Middle frontal gyrus (tissue), 1 donor: ENCODE measurements at regions not wholly inside any gene's neighbourhood (a gene's known extent, or its start where the extent isn't known, plus 50 kb on each side); places are given as distances from the start of the nearest gene placed in this dataset.

Experiments used
- DNase-seq: peaks from one replicate; pipeline ENCODE4 v3.0.0-alpha.2; 2015; ENCODE audit warnings: low spot score; ENCODE audit errors: extremely low spot score

GRCh38 chr7:88442413-88442812 is 135.7 kb upstream of the STEAP4 start:
- DNase-seq: no peak

DNA sequence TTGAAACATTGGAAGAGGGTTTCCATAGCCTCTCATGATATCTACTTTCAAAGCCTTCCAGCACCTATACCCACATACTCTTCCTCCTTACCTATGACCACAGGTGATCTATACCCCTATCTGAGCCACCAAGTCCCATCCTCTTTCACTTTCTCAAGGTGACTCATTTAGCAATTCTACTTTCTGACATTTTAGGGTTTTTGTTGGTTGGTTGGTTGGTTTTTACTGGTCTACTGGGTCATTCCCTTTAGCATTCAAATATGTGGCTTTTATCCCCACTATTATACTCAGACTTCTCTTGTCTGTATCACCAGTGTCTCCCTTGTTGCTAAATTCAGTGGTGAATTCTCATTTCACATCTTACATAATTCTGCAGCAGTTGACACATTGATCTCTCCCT is 130.4 kb upstream of the STEAP4 start:
- no peak for DNase-seq

DNA sequence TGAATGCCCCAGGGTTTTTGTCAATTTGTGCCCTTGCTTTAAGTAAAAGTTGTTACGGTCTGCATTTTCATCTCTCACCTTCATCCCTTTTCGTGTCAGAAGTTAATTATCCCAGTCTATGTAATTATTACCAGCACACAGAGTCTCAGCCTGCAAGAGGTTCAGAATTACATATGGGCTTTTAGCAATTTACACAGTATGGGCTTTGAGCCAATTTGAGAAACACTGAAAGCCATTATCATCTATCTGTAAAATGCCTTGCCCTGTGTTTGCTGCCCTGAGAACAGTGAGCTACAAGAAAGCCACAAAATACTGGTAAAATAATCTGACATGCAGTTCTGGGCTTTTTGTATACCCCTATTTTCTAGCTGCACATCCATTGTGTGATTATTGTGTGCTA is 125.6 kb upstream of the STEAP4 start:
- DNase-seq: no peak

DNA sequence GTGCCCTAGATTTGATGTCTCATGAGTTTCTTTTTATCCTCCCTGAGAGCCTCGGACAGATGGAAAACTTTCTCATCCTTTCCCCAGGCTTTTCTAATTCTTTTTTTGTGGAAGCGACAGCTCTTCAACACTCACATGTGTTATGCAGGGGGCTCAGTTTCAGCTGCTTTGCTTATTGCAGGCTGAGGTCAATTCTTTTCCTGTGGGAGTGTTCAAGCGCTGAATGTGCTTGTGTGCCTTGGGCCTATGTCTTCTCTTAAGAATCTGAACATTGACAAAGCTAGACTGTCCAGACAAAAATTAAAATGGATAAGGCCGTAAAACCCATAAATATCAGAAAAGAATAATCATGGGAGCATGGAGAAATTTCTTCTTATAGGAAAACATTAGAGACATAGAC is 125.2 kb upstream of the STEAP4 start:
- DNase-seq: no peak

DNA sequence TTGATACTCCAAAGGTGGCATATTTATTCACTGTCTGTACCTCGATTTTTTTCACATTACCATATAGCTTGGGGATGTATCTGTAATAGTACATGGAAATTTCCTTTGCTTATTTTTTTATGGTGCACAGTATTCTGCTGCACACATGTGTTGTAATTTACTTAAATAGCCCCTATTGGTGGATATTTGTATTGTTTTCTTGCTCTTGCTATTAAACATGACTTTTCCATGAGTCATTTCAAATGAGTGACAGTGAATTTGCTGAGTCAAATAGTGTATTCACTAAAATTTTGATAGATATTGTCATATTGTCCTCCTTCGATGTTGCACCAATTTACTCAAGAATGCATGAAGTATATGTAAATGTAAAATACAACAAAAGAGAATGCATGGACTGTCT is 122.7 kb upstream of the STEAP4 start:
- DNase-seq: no peak

- DNase-seq: no peak
These were observed 95.8 kb upstream of the STEAP4 start for GRCh38 chr7:88402529-88402928.

DNA sequence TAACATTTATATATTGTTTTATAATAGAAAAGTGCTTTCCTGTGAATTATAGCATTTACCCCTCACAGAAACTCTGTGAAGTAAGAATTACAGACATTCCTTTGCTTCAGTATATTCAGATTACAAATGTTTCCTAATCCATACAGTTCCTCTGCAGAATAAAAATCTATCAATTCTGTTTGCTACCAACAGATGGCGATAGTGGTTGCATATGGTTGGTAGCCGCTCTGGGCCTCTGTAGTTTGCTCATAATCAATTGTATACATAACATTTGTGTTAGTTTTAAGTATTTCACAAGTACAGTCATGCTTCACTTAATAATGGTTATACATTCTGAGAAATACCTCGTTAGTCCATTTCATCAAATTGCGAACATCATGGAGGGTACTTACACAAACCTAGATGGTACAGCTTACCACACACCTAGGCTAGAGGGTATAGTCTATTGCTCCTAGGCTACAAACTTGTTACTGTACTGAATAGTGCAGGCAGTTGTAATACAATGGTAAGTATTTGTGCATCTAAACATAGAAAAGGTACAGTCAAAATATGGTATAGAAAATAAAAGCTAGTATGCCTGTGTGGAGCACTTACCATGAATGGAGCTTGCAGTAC is 94.4 kb upstream of the STEAP4 start:
- DNase-seq: no peak

GRCh38 chr7:88399696-88400240 is 93.1 kb upstream of the STEAP4 start:
- DNase-seq: no peak

DNA sequence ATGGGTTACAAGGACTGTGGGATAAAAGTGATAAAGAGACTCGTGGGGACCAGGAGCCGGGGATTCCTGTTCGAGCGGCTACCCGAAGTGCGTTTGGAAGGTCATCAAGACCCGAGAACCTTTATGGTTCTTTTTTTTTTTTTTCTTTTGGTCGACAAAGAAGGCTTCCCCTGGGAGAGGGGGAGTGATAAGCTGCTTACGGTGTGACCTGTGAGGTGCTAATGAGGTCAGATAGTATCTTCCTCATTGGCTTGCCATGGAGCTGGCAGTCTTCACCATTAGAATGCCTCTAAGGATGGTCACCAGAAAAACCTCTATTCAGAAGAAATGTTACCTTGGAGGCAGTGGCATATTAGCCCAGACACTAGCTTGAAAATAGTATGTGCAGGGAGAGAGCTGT is 92.3 kb upstream of the STEAP4 start:
- DNase-seq: no peak

- DNase-seq: no peak
These were observed 91.8 kb upstream of the STEAP4 start for GRCh38 chr7:88398459-88398858.

DNA sequence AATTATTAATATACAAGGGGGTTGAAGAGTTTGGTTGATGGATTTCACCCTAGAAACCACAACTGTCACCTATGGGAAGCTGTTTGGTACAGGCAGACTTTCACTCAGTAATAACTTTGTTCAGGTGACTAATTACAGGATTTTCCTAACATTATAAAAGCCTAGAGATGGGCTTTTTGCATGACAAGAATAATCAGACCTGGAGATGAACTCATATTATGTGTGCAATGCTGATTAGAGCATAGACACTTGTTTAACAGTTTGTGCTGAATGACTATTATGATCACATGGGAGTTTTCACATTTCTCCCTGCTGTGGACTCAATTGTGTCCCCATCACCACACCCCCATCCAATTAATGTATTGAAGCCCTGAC is 90.2 kb upstream of the STEAP4 start:
- no peak for DNase-seq

DNA sequence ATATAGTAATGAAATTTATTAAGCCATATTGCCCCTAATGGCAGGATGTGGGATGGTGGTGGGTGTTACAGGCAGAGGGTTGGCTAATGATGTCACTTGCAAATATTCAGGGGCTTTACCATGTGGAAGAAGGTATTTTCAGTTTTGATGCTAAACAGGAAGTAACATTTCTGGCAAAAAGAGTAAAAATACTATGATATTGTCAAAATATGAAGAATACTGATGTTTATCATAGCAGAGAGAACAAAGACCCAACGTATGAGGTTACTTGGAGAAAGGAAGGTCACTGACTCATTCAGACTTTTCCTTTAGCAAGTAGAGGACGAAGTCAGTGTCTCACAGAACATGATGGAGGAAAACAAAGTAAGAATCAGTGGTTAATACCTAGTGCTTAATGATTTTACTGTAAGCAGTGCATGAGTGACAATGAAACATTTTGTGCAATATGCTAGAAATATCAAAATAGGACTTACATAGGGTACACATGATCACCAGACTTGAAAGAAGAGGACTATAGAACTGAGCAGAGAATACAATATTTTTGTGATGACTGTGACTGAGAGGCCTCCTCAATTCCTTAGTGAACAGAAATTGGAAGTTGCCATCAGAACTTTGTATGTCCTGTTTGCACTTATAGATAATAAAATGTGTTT is 89.7 kb upstream of the STEAP4 start:
- DNase-seq: no peak

DNA sequence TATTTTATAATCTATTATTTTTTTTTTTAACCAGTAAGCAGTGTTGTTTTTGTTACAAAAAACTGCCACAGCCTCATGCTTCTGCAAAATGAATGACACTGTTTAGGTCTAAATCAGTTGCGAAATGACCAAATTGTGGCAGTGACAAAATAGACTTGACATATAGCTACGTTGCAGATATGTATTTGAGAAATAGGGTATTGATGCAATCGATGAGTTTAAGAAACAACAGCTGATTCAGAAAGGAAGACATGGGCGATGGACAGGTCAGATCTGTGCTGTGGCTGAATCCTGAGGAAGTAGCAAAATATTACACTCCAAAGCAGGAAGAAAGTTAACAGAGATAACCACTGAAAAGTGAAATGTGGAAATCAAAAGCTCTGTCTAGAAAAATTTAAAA is 89.0 kb upstream of the STEAP4 start:
- DNase-seq: no peak

- no peak for DNase-seq
These were observed 84.6 kb upstream of the STEAP4 start for GRCh38 chr7:88391247-88391646.

GRCh38 chr7:88387368-88387767 is 80.7 kb upstream of the STEAP4 start:
- no peak for DNase-seq

DNA sequence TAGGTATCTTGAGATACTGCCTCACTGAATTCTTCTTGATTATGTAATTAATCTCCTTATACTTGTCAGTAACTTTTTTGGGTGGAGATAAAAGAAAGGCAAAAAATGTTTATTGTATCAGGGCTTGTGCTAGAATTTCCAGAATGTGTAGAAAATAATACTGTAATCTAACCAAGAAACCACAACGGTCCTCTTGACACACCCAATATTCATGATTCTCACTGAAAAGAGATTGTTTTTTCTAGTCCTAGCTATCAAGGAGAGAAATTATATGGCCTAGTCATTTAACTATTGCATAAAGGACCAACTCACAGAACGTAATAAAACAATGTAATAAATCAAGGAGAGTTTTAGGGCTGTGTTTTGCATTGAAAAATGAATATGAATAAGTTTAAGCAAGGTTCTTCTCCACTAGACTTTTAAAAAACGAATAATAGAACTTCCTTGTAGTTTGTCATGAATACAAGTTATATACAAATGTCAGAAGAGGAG is 80.0 kb upstream of the STEAP4 start:
- no peak for DNase-seq

- no peak for DNase-seq
These were observed 70.7 kb upstream of the STEAP4 start for GRCh38 chr7:88377434-88377833.

GRCh38 chr7:88368686-88369085 is 62.0 kb upstream of the STEAP4 start:
- DNase-seq: no peak

GRCh38 chr7:88366845-88367244 is 60.2 kb upstream of the STEAP4 start:
- DNase-seq: no peak

DNA sequence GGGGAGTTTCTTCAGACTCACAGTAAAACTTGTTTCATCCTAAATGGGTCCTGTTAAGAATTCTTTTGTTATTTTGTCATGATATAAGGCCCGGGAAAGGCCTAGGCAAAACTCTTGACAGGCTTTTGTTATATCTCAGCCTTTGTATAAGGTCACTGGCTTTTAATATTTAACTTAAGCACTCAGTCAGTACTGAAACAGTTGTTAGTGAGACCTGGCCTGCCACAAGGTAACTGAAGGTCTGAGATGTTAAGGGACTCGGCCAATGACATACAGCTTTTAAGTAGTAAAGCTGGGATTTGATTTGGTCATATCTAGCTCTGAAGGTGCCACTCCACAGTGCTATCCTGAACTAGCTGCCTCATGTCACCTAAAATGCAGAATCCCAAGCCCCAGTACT is 57.2 kb upstream of the STEAP4 start:
- no peak for DNase-seq

GRCh38 chr7:88363249-88363648 is 56.6 kb upstream of the STEAP4 start:
- no peak for DNase-seq

DNA sequence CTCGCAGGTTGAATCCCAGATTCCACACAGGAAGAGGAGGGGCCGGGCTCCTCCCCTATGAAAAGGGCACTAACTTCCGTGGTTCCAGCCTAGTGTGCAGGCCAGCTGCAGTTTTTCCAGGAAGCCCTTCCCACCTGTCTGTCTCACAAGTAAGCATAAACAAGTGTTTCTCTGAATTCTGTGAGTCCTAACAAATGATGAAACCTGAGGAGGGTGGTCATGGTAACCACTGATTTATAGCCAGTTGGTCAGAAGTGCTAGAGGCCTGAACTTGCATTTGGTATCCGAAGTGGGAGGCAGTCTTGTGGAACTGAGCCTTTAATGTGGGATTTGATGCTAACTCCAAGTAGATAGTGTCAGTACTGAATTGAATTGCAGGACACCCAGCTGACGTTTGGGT is 54.7 kb upstream of the STEAP4 start:
- DNase-seq: no peak

GRCh38 chr7:88358881-88359280 is 52.2 kb upstream of the STEAP4 start:
- no peak for DNase-seq
